GM21423 (cell line): ENCODE measurements at regions not wholly inside any gene's neighbourhood (a gene's known extent, or its start where the extent isn't known, plus 50 kb on each side); places are given as distances from the start of the nearest gene placed in this dataset.

Experiments
- ATAC-seq: cut with Tn5 transposase; IDR thresholded peaks from one replicate; pipeline ENCODE4 v1.9.1; 2021; ENCODE audit warnings: mild to moderate bottlenecking, moderate library complexity; ENCODE audit not compliant: unreplicated experiment

- ATAC-seq: no peak
These were observed 1106.5 kb upstream of the AUTS2 start for GRCh38 chr7:68491523-68492358.

DNA sequence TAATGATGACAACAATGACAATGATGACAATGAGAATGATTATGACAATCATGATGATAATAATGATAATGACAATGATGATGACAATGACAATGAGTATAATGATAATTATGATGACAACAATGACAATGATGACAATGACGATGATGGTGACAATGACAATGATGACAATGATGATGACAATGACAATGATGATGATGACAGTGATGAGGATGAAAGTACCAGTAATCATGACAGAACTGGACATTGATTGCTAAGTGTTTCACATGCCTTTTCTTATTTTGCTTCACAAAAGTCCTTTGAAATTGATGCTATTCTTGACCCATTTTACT, 1106.0 kb upstream of the AUTS2 start:
- no peak for ATAC-seq

GRCh38 chr7:68503400-68503799, 1094.9 kb upstream of the AUTS2 start:
- ATAC-seq: no peak

- no peak for ATAC-seq
These were observed 1093.6 kb upstream of the AUTS2 start for GRCh38 chr7:68504716-68505115.

DNA sequence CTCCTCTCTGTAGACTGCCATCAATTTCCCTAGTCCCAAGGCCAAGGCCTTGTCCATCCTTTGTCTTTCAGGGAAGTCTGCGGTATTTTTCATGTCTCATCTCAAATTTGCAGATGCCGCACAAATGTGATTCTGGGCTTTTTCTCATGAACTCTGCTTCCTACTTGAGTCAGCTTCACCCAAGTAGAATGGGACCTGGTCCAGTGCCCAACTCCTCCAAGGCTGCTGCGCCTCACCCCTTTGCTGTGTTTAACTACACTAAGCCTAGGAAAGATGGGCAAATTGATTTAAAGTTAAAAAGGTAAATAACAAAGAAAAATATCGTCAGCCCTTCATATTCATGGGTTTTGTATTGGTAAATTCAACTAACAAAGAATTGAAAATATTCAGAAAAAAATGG, 1092.6 kb upstream of the AUTS2 start:
- ATAC-seq: no peak

DNA sequence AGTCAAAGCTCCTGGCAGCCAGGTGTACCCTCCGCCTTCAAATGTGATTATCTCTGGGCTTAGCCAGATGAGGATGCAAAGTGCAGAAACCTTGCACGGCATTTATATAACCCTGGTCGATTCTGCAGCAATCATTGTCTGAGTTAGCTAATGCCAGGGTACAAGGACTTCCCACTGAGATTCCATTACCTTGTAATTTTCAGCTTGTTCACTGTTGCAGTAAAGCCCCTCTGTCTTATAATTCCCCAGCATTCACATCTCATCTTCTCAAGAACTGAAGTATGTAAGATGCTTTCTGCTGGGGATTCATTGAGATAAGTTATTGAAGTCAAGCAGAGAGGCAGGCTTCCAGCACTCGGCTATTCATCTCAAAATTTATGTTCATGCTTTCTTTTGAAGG, 1090.6 kb upstream of the AUTS2 start:
- ATAC-seq: no peak

DNA sequence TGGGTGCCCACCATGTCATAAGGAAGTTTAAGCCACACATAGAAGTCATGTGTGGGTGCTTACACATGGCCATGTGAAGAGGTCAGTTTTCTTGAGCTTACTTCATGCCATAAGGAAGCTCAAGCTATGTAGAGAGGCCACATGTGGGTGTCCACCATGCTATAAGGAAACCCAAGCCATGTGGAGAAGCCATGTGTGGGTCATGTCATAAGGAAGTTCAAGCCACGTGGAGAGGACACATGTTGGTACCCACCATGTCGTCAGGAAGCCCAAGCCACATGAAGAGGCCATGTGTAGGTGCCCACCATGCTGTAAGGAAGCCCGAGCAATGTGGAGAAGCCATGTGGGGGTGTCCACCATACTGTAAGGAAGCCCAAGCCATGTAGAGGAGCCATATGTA, 1089.2 kb upstream of the AUTS2 start:
- ATAC-seq: no peak

DNA sequence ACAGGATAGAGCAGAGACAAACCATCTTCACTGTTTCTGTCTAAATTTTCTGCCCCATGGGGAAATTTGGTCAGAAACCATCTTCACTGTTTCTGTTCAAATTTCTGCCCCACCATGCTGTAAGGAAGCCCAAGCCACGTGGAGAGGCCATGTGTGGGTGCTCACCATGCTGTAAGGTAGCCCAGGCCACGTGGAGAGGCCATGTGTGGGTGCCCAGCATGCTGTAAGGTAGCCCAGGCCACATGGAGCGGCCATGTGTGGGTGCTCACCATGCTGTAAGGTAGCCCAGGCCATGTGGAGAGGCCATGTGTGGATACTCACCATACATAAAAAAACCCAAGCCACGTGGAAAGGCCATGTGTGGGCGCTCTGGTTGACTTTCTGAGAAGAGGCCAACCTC, 1088.7 kb upstream of the AUTS2 start:
- ATAC-seq: no peak

DNA sequence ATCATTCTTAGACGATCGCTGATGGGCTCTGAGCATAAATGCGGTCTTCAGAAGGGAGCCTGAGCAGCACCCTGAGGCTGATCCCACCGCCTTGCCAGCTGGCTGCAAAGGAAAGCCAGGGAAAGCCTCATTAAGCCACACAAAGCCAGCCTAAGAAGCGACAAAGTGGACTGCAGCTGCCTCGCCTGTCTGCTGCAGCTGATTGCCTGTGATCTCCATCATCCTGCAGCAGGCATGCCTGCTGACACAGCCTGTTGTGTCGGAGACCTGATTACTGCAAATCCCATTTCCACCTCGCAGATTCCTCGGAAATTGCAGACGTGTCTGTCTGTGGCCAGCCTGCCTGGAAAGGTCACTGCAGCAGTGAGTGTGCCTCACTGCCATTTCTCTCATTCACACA, 1087.0 kb upstream of the AUTS2 start:
- ATAC-seq: no peak

DNA sequence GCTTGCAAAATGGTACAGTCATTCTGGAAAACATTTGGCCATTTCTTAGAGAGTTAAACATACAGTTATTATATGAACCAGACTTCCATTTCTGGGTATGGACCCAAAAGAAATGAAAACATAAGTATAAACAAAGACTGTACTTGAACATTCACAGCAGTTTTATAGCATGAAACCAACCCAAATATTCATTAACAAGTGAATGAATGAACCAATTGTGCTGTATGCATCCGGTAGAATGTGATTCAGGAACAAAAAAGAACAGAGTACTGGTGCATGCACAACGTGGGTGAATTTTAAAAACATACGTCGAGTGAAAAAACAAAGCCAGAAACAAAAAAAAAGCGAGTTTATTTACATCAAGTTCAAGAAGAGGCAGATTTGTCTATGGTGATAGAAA, 1085.8 kb upstream of the AUTS2 start:
- ATAC-seq: no peak

GRCh38 chr7:68518060-68518459, 1080.2 kb upstream of the AUTS2 start:
- ATAC-seq: no peak

DNA sequence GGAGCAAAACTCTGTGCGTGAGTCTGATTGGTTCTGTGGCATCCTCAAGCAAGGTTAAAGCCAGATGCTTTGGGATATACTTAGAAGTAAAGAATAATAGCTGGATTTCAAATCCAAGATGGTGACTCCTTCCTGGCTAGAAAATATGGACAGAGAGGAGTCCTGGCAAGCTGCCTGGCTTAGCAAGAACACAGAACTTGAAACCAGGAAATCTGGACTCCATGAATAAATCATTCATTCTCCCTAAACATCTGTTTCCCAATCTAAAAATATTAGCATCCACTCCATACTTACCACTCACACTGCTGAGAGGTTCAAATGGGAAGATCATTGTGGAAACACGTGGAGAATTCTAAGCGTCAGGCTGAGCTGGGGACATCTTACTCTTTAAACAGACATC, 1074.1 kb upstream of the AUTS2 start:
- ATAC-seq: no peak

DNA sequence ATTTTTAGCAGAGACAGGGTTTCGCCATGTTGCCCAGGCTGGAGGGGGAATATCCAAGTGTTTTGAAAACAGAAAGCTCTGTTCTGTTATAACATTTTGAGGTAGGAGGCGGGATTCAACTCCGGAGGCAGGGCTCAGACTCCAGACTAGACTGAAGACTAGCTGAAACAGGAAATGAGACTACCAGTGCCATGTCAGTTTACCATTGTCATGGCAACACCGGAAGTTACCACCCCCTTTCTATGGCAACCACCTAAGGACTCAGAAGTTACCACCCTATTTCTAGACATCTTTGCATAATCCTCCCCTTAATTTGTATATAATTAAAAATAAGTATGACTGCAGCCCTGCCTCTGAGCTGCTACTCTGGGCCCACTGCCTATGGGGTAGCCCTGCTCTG, 1069.1 kb upstream of the AUTS2 start:
- no peak for ATAC-seq

DNA sequence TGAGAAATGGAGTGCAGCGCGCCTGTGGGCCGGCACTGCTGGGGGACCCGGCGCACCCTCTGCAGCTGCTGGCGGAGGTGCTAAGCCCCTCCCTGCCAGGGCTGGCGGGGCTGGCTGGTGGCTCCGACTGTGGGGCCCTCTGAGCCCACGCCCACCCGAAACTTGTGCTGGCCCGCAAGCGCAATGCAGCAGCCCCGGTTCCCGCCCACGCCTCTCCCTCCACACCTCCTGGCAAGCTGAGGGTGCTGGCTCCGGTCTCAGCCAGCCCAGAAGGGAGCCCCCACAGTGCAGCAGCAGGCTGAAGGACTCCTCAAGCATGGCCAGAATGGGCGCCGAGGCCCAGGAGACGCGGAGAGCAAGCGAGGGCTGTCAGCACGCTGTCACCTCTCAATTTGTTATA, 1063.0 kb upstream of the AUTS2 start:
- no peak for ATAC-seq

DNA sequence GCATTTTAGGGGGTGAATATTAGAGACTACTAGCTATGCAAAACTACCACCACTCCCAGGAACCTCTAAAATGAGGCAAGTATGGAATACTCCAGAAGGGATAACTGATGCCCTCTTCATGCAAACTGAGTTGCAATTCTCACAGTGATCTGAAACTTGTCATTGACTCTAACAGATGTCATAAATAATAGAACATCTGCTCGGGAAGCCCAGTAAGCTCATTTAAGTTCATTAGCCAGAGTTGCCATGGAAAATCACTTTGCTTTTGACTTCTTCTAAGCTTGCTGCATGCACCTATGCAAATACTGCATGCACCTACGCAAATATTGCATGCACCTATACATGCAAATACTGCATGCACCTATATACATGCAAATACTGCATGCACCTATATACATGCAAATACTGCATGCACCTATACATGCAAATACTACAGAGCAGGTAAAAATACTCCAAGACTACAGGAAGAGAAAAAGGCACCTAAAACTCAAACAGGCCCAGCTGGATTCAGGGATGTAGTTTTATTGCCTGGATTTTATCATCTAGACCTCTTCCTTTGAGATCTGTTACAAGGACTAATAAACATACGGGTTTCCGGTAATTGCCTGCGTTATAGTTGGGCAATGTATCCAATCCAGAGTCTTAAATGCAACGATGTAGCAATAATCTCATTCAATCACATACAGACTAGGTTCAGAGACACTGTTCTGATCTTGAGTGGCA, 1061.1 kb upstream of the AUTS2 start:
- ATAC-seq: no peak

DNA sequence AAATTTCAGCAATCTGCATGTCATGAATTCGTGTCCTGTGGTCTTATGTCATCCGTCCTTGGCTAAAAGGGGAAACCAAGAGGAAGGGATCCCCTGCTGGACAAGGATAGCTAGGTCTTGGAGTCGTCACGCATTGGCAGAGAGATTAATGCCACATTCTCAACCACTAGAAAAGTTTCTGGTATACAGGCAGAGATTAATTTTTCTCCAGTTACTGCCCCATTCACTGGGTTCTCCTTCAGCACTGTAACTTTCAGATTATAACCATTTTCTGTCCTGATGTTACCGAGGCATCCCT, 1060.6 kb upstream of the AUTS2 start:
- no peak for ATAC-seq

DNA sequence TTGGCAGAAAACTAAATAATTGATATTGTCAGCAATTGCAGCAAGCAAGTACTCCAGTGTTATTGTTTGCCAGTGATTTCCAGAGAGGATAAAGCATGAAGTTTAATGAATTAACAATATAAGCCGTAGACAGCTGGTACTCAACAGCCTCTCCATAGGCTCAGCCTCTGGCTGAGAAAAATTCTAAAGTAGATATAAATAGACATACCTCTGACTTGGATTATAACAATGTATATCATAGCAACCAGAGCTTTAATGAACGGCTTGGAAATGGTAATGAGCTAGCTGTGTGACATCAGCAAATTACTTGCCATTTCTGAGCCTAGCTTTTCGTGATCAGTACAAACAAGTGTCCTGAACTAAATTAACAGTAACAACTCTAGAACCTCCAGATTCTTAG, 1055.4 kb upstream of the AUTS2 start:
- ATAC-seq: no peak

DNA sequence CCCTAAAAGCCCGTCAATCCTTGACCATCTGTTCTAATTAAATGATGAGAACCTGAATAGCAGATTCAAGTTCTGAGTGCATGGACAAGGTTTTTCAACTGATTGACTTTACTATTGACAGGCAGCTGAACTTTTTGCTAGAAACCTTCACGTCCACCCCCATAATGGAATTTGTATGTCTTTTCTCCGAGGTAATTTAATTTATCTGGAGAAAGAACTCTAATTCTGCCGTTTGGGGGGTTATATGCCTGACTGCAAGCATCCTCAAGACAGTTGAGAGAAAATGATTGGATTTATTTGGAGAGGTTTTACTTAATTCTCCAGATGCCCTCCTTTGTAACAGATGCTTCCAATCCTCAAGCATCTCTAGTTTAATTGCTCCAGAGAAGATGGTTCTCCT, 1053.4 kb upstream of the AUTS2 start:
- no peak for ATAC-seq

DNA sequence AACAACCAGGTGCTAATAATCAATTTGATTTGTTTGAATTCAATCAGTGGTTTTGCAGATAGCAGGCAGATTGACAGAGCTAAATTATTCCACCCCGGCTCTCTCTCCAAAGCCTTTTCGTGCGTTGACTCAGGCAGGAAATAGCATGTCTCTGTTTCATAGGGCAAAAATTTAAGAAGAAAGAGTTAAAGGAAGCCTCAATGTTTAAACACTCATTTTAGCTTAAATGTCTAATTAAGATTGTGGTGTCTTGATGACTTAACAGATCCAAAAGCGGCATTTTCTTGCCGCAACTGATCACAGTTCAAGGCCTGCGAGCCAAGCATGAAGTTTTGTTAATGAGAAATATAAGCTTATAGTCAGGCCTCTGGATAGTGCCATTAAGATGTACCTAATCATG, 1051.1 kb upstream of the AUTS2 start:
- ATAC-seq: no peak

DNA sequence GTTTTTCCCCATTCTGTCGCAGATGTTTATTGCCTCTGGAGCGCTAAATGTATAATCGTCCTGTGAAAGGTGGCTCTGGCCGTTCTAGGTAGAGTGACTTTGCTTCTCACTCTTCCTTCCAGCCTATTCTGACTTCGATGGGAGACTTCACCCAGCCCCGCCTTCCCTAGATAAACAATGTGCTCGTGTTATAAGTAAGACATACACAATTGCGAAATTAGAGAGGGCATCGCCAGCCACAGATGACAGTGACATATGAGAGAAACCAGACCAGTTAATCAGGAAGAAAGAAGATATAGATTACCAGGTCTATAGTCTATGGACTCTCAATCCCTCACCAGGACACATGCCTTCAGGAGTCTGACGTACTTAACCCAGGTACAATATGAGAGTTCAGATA, 1050.5 kb upstream of the AUTS2 start:
- ATAC-seq: no peak

DNA sequence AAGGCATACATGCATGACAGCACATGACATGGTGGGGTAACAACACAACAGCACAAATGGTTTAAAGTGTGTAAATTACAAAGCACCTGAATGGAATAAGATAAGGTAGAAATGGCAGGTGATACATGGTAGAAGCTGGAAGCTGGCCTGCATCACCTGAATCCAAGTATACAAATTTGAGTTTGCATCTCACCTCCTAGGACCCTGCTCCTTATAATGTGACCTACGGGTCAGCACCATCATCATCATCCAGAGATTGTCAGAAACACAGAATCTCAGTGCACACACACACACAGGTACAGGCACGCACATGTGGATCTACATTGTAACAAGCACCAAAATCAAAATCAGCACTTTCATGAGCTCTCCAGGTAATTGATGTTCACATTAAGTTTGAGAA, 1048.2 kb upstream of the AUTS2 start:
- no peak for ATAC-seq

GRCh38 chr7:68550635-68551034, 1047.6 kb upstream of the AUTS2 start:
- no peak for ATAC-seq

- ATAC-seq: no peak
These were observed 1041.7 kb upstream of the AUTS2 start for GRCh38 chr7:68556537-68556936.
